Progenitor cell of endocrine pancreas (in vitro differentiated cells): ENCODE measurements at regions not wholly inside any gene's neighbourhood (a gene's known extent, or its start where the extent isn't known, plus 50 kb on each side); places are given as distances from the start of the nearest gene placed in this dataset.

Experiments used
- DNase-seq: peaks from one replicate; pipeline ENCODE4 v3.0.0; 2021; ENCODE audit warnings: low spot score; ENCODE audit not compliant: unreplicated experiment
- H3K27ac Mint-ChIP-seq: 2 replicates; pipeline ENCODE4 v1.8.0; 2021; ENCODE audit warnings: mild to moderate bottlenecking, moderate library complexity, mixed read lengths
- H3K27me3 Mint-ChIP-seq: 2 replicates; pipeline ENCODE4 v1.8.0; 2021; ENCODE audit warnings: mixed read lengths
- H3K36me3 Mint-ChIP-seq: 2 replicates; pipeline ENCODE4 v1.8.0; 2022; ENCODE audit warnings: mixed read lengths; ENCODE audit not compliant: insufficient read depth
- H3K4me1 Mint-ChIP-seq: 2 replicates; pipeline ENCODE4 v1.8.0; 2021; ENCODE audit warnings: low read depth, mixed read lengths
- H3K4me3 Mint-ChIP-seq: 2 replicates; pipeline ENCODE4 v1.8.0; 2021; ENCODE audit warnings: low read depth, mild to moderate bottlenecking, moderate library complexity, mixed read lengths
- H3K9me3 Mint-ChIP-seq: 2 replicates; pipeline ENCODE4 v1.8.0; 2021; ENCODE audit warnings: low read depth, mixed read lengths
- CTCF ChIP-seq: fragments of 200-600 bp; sonication (generic); IDR thresholded peaks from one replicate; pipeline ENCODE4 v1.5.0; 2021; ENCODE audit warnings: antibody characterized with exemption, mild to moderate bottlenecking; ENCODE audit not compliant: unreplicated experiment

- no peaks in the 10 kb centered on the region for H3K27me3 Mint-ChIP-seq
- DNase-seq = no peak
- no peaks in the 10 kb centered on the region for H3K9me3 Mint-ChIP-seq
- H3K36me3 Mint-ChIP-seq = no peaks in the 10 kb centered on the region
- no peak overlapping the region for H3K4me3 Mint-ChIP-seq
- no peak for TF ChIP-seq CTCF
- peaks cover 4% of the 10 kb centered on the region for H3K4me1 Mint-ChIP-seq
- no peak overlapping the region for H3K27ac Mint-ChIP-seq
These were observed 1764.1 kb upstream of the CELF4 start for GRCh38 chr18:39329496-39330275.

- peaks cover 2% of the 10 kb centered on the region for H3K9me3 Mint-ChIP-seq
- H3K27me3 Mint-ChIP-seq = no peaks in the 10 kb centered on the region
- TF ChIP-seq CTCF = no peak
- DNase-seq = no peak
- no peaks in the 10 kb centered on the region for H3K4me1 Mint-ChIP-seq
- H3K27ac Mint-ChIP-seq = no peak overlapping the region
- no peak overlapping the region for H3K4me3 Mint-ChIP-seq
- peaks cover 2% of the 10 kb centered on the region for H3K36me3 Mint-ChIP-seq
These were observed 1761.2 kb upstream of the CELF4 start for GRCh38 chr18:39326772-39327171.

DNA sequence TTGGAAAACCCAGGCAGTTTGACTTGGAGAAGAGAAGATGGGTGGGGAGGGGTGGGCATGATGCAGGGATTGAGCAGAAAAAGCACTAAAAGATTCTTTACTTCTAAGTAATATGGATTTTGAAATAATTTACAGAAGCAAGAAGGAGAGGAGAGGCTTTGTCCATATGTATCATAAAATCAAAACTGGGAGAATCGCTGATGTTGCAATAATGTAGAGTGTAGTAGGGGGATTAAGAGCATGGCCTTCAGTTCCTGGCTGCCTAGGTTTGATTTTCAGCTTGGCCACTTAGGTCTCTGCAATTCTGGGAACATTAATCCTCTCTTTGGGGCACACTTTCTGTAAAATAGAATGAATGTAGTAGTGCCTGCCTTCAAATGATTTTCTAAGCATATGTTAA is 1760.4 kb upstream of the CELF4 start:
- Mint-ChIP-seq H3K4me1 (peaks cover 2% of the 10 kb centered on the region), H3K4me3 (no peak overlapping the region), H3K27ac (no peak overlapping the region), H3K9me3 (peaks cover 5% of the 10 kb centered on the region), H3K36me3 (peaks cover 2% of the 10 kb centered on the region), H3K27me3 (no peaks in the 10 kb centered on the region)
- no peak for TF ChIP-seq CTCF
- DNase-seq = no peak

DNA sequence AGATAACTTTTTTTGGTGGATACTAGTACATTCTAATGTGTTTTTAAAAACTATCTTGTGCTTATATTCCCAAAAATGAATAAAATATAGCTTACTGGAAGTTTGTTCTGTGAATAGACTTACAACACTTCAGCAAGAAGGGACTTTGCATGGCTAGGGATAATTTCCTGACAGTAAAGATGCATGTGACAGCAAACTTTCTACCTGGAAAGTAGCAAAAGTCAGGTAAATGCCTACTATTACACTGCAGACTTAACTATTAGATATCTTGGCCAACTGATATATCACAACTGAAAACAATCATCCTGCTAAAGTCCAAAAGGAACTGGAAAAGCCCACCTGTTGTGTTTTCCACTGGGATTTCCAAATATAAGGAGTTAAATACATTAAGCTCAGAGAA is 1753.5 kb upstream of the CELF4 start:
- H3K4me1 Mint-ChIP-seq = peaks cover 24% of the 10 kb centered on the region
- H3K27me3 Mint-ChIP-seq = no peaks in the 10 kb centered on the region

GRCh38 chr18:39318462-39318861 is 1752.9 kb upstream of the CELF4 start:
- DNase-seq = no peak
- H3K27ac Mint-ChIP-seq = no peak overlapping the region

More for the DNA sequence above, 1753.5 kb upstream of the CELF4 start:
- TF ChIP-seq CTCF = no peak
- Mint-ChIP-seq H3K9me3 (peaks cover 5% of the 10 kb centered on the region), H3K36me3 (peaks cover 2% of the 10 kb centered on the region), H3K27ac (no peak overlapping the region), H3K4me3 (no peak overlapping the region)
- DNase-seq = no peak

More at GRCh38 chr18:39318462-39318861, 1752.9 kb upstream of the CELF4 start:
- Mint-ChIP-seq H3K27me3 (no peaks in the 10 kb centered on the region), H3K9me3 (peaks cover 5% of the 10 kb centered on the region), H3K36me3 (peaks cover 2% of the 10 kb centered on the region), H3K4me1 (peaks cover 31% of the 10 kb centered on the region), H3K4me3 (no peak overlapping the region)
- TF ChIP-seq CTCF = no peak
